Smooth muscle cell (in vitro differentiated cells): ENCODE measurements at regions not wholly inside any gene's neighbourhood (a gene's known extent, or its start where the extent isn't known, plus 50 kb on each side); places are given as distances from the start of the nearest gene placed in this dataset.

Experiments
- DNase-seq: peaks from one replicate; lab custom pipeline; 2025; ENCODE audit not compliant: unreplicated experiment; lab: John Stamatoyannopoulos, UW
- H2AFZ ChIP-seq: fragments of 200-600 bp; sonication (generic); 2 replicates; pipeline ENCODE4 v1.6.0; 2016; ENCODE audit warnings: antibody characterized with exemption, low read depth, mild to moderate bottlenecking
- H3F3A ChIP-seq: fragments of 200-600 bp; sonication (generic); 2 replicates; pipeline ENCODE4 v1.6.0; 2017; ENCODE audit warnings: antibody characterized with exemption, low read depth
- H3K27ac ChIP-seq: fragments of 200-600 bp; sonication (generic); 2 replicates; pipeline ENCODE4 v1.5.1; 2016; ENCODE audit warnings: low read depth, mild to moderate bottlenecking
- H3K27me3 ChIP-seq: fragments of 200-600 bp; sonication (generic); 2 replicates; pipeline ENCODE4 v1.6.1; 2016; ENCODE audit warnings: low read depth, mild to moderate bottlenecking
- H3K36me3 ChIP-seq: fragments of 200-600 bp; sonication (generic); 2 replicates; pipeline ENCODE4 v1.5.1; 2016; ENCODE audit warnings: low read depth
- H3K4me1 ChIP-seq: fragments of 200-600 bp; sonication (generic); 2 replicates; pipeline ENCODE4 v1.5.1; 2016; ENCODE audit warnings: low read depth
- H3K4me2 ChIP-seq: fragments of 200-600 bp; sonication (generic); 2 replicates; pipeline ENCODE4 v1.6.0; 2016; ENCODE audit warnings: mild to moderate bottlenecking
- H3K4me3 ChIP-seq: fragments of 200-600 bp; sonication (generic); 2 replicates; pipeline ENCODE4 v1.5.1; 2016; ENCODE audit warnings: mild to moderate bottlenecking
- H3K79me2 ChIP-seq: fragments of 200-600 bp; sonication (generic); 2 replicates; pipeline ENCODE4 v1.6.0; 2016; ENCODE audit warnings: low read depth, mild to moderate bottlenecking
- H3K9ac ChIP-seq: fragments of 200-600 bp; sonication (generic); 2 replicates; pipeline ENCODE4 v1.6.0; 2016; ENCODE audit warnings: low read depth
- H3K9me3 ChIP-seq: fragments of 200-600 bp; sonication (generic); replicated peaks from 2 replicates; pipeline ENCODE4 v1.5.1; 2016; ENCODE audit warnings: low read depth
- H4K20me1 ChIP-seq: fragments of 200-600 bp; sonication (generic); 2 replicates; pipeline ENCODE4 v1.6.0; 2016; ENCODE audit warnings: low read depth
- WGBS: methylation state at CpG from one replicate; pipeline ENCODE4 v1.1.7; 2016; ENCODE audit warnings: low lambda C conversion rate; 5-methylcytosine and 5-hydroxymethylcytosine counted together
- TF ChIP-seq, protein P1 (sequence below): fragments of 200-600 bp; sonication (generic); IDR thresholded peaks from 2 replicates; pipeline ENCODE4 v1.5.1; 2017; ENCODE audit warnings: borderline replicate concordance, mild to moderate bottlenecking, antibody characterized with exemption; ENCODE audit not compliant: insufficient read depth, poor library complexity, severe bottlenecking

DNA sequence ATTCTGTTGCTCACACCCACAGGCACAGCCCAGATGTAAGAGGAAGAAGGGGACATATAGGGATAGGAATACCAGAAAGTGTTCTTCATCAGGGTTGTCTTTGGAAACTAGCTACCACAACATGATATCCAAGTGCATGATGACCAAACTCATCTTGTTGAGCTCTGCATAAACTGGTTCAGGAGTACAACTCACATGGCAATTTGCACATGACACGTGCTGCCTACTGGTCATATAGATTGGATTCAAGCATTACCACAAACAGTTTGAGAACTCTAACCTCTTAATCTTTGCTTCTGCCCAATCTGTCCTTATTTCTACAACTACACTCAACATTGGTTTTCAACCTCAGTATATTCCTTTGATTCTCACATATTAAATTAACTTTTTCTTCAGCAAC lies 184.7 kb upstream of the PCSK2 start:
- WGBS = 80% methylated on average over 1 of the region's 1 CpG
- no peak overlapping the region for H3K27ac ChIP-seq
- DNase-seq = no peak
- H3K4me1 ChIP-seq = no peaks in the 10 kb centered on the region
- no peaks in the 10 kb centered on the region for H3K9me3 ChIP-seq
- no peaks in the 10 kb centered on the region for H3K36me3 ChIP-seq
- H4K20me1 ChIP-seq = no peaks in the 10 kb centered on the region
- no peaks in the 10 kb centered on the region for H3F3A ChIP-seq
- H2AFZ ChIP-seq = no peak overlapping the region
- no peak overlapping the region for H3K9ac ChIP-seq
- H3K4me3 ChIP-seq = no peak overlapping the region
- no peaks in the 10 kb centered on the region for H3K79me2 ChIP-seq
- TF ChIP-seq, protein P1, sequence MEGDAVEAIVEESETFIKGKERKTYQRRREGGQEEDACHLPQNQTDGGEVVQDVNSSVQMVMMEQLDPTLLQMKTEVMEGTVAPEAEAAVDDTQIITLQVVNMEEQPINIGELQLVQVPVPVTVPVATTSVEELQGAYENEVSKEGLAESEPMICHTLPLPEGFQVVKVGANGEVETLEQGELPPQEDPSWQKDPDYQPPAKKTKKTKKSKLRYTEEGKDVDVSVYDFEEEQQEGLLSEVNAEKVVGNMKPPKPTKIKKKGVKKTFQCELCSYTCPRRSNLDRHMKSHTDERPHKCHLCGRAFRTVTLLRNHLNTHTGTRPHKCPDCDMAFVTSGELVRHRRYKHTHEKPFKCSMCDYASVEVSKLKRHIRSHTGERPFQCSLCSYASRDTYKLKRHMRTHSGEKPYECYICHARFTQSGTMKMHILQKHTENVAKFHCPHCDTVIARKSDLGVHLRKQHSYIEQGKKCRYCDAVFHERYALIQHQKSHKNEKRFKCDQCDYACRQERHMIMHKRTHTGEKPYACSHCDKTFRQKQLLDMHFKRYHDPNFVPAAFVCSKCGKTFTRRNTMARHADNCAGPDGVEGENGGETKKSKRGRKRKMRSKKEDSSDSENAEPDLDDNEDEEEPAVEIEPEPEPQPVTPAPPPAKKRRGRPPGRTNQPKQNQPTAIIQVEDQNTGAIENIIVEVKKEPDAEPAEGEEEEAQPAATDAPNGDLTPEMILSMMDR = no peak
- no peaks in the 10 kb centered on the region for H3K27me3 ChIP-seq
- H3K4me2 ChIP-seq = no peak overlapping the region

DNA sequence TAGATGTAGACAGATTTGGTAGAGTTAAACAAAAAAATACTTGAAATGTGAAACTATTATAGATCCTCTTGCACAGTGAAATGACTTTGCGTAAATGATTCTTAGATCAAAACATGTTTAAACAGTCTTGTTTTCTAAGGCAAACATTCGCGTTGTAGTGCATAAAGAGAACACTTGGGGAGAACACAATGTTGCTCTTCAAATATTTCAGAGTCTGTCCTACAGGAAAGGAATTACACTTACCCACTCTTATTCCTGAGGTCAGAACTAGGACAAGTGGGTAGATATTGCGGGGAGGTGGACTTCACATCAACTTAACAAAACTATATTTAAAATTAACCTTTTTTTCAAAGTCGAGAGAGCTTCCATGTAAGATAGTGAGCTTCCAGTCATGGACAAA lies 183.5 kb upstream of the PCSK2 start:
- Histone ChIP-seq H3K36me3 (no peaks in the 10 kb centered on the region), H3K27me3 (no peaks in the 10 kb centered on the region), H3K9ac (no peak overlapping the region), H3K27ac (no peak overlapping the region), H3K4me3 (no peak overlapping the region), H3K4me2 (no peak overlapping the region), H4K20me1 (no peaks in the 10 kb centered on the region), H2AFZ (no peak overlapping the region), H3F3A (no peaks in the 10 kb centered on the region), H3K9me3 (no peaks in the 10 kb centered on the region), H3K79me2 (no peaks in the 10 kb centered on the region), H3K4me1 (no peaks in the 10 kb centered on the region)
- DNase-seq = no peak
- TF ChIP-seq, protein P1 = no peak
- 95% methylated on average over 5 of the region's 5 CpGs for WGBS

DNA sequence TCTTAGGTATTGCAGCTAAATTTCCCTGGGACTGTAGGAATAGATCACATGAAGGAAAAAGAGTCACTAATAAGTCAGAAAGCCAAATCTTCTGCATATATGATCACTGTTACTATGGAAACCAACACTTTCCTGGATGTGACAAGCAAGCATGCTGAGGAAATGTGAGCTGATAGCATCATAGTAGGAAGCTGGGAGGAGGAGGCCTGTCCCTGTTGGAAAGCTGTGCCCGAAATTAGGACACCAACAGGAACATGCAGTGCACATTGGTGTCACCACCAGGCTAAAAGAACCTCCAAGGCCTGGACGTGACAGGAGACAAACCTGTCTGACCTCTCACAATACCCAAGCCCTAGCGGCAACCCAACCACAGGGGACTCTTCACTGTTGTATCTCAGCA lies 181.9 kb upstream of the PCSK2 start:
- no peaks in the 10 kb centered on the region for H3K79me2 ChIP-seq
- H2AFZ ChIP-seq = no peak overlapping the region
- H3K27me3 ChIP-seq = no peaks in the 10 kb centered on the region
- no peaks in the 10 kb centered on the region for H3K36me3 ChIP-seq
- H3K4me1 ChIP-seq = no peaks in the 10 kb centered on the region
- no peaks in the 10 kb centered on the region for H3F3A ChIP-seq
- TF ChIP-seq, protein P1 = no peak
- H3K9me3 ChIP-seq = no peaks in the 10 kb centered on the region
- WGBS = 70% methylated on average over 3 of the region's 3 CpGs
- no peak for DNase-seq
- no peak overlapping the region for H3K9ac ChIP-seq
- no peak overlapping the region for H3K27ac ChIP-seq
- no peaks in the 10 kb centered on the region for H4K20me1 ChIP-seq
- H3K4me2 ChIP-seq = no peak overlapping the region
- H3K4me3 ChIP-seq = no peak overlapping the region

DNA sequence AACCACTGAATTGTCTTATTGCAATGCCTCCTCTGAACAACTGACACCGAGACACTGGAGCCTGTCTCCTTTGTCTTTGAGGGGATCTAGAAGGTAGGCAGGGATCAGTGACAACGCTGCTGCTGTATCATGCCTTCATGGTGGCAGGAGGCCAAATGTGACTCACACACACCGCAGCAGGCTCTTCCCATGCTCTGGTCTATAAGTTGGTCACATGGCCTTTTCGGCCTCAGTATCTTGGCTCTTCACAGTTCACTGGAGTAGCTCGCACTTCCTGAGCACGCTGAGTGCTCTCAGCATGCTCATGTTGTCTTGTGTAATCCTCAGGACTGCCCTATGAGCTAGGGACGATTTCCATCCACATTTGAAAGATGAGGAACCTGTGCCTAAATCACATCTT lies 167.4 kb upstream of the PCSK2 start:
- Histone ChIP-seq H3K27me3 (no peaks in the 10 kb centered on the region), H2AFZ (no peak overlapping the region), H3K36me3 (no peaks in the 10 kb centered on the region), H4K20me1 (no peaks in the 10 kb centered on the region), H3F3A (no peaks in the 10 kb centered on the region), H3K4me2 (no peak overlapping the region), H3K9me3 (no peaks in the 10 kb centered on the region), H3K79me2 (no peaks in the 10 kb centered on the region), H3K4me3 (no peak overlapping the region), H3K27ac (no peak overlapping the region), H3K9ac (no peak overlapping the region), H3K4me1 (no peaks in the 10 kb centered on the region)
- TF ChIP-seq, protein P1 = no peak
- DNase-seq = no peak
- 61% methylated on average over 7 of the region's 7 CpGs for WGBS
